ENCODE measurements at regions not wholly inside any gene's neighbourhood (a gene's known extent, or its start where the extent isn't known, plus 50 kb on each side); places are given as distances from the start of the nearest gene placed in this dataset.

DNA sequence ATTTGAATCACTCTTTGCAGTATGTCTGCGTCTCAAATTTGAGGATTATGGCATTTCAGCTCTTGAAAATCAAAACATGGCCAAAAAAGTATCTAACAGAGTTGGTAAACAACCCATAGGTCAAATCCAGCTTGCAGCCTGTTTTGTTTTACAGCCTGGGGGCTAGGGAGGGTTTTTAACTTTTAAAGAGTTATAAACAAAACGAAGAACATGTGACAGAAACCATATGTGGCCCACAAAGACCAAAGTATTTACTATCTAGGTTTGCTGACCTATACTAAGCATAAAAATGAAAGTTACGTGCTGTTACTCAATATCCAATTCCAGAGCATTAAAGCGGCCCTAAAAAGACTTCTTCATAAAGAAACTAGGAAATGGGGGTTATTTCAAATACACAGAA, 55.5 kb upstream of the STARD3NL start:
- no peak overlapping the region for H3K4me3 ChIP-seq (ENCODE audit: low read depth, low read length)
- Mint-ChIP-seq H3K9me3 (ENCODE audit: unreplicated experiment) (no peaks in the 10 kb centered on the region), H3K4me3 (ENCODE audit: unreplicated experiment) (no peak overlapping the region), H3K4me1 (ENCODE audit: low read depth, unreplicated experiment) (no peaks in the 10 kb centered on the region), H3K36me3 (ENCODE audit: insufficient read depth, unreplicated experiment) (no peaks in the 10 kb centered on the region), H3K27ac (ENCODE audit: unreplicated experiment) (no peak overlapping the region), H3K27me3 (ENCODE audit: insufficient read depth, unreplicated experiment) (peaks cover 4% of the 10 kb centered on the region)
- H3K36me3 ChIP-seq (ENCODE audit: control insufficient read depth, insufficient read depth, low read length), result no peaks in the 10 kb centered on the region
- no TSS peak for BruUV-seq (replicated peaks)
- no peaks in the 10 kb centered on the region for H3K27me3 ChIP-seq (replicated peaks; ENCODE audit: control insufficient read depth, insufficient read depth, low read length)
- ChIA-PET POLR2A (no interaction called here), CTCF (no interaction called here)
- no peak for DNase-seq
- no peaks in the 10 kb centered on the region for H3K4me1 ChIP-seq
- H3K9me3 ChIP-seq, result no peaks in the 10 kb centered on the region
- TF ChIP-seq, protein P1, sequence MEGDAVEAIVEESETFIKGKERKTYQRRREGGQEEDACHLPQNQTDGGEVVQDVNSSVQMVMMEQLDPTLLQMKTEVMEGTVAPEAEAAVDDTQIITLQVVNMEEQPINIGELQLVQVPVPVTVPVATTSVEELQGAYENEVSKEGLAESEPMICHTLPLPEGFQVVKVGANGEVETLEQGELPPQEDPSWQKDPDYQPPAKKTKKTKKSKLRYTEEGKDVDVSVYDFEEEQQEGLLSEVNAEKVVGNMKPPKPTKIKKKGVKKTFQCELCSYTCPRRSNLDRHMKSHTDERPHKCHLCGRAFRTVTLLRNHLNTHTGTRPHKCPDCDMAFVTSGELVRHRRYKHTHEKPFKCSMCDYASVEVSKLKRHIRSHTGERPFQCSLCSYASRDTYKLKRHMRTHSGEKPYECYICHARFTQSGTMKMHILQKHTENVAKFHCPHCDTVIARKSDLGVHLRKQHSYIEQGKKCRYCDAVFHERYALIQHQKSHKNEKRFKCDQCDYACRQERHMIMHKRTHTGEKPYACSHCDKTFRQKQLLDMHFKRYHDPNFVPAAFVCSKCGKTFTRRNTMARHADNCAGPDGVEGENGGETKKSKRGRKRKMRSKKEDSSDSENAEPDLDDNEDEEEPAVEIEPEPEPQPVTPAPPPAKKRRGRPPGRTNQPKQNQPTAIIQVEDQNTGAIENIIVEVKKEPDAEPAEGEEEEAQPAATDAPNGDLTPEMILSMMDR (IDR thresholded peaks at IDR 0.05; ENCODE audit: insufficient read depth in 1 of 2, low read depth in 1 of 2, low read length in 1 of 2, severe bottlenecking in 1 of 2, unreplicated experiment in 1 of 2), result no peak
- intact Hi-C loops (cut with micrococcal nuclease; ENCODE audit: unreplicated experiment), result no loop called here

DNA sequence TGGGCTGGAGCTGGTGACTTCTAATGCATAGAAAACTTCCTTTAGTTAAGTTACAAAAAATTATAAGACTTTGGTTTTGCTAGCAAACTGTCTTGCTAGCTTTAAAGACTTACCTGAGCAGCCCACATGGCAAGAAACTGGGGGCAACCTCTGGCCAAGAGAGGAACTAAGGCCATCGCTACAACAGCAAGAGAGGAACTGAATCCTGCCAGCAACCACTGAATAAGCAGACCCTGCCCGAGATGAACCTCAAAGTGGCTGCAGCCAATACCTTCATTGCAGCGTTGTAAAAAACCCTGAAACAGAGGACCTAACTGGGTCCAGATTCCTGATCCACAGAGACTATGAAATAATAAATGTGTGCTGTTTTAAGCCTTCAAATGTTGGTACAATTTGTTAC, 54.6 kb upstream of the STARD3NL start:
- no peaks in the 10 kb centered on the region for H3K4me1 ChIP-seq
- H3K27me3 ChIP-seq (replicated peaks; ENCODE audit: control insufficient read depth, insufficient read depth, low read length), result no peaks in the 10 kb centered on the region
- ChIA-PET POLR2A (no interaction called here), CTCF (no interaction called here)
- intact Hi-C loops (cut with micrococcal nuclease; ENCODE audit: unreplicated experiment), result no loop called here
- Mint-ChIP-seq H3K4me3 (ENCODE audit: unreplicated experiment) (no peak overlapping the region), H3K27me3 (ENCODE audit: insufficient read depth, unreplicated experiment) (peaks cover 8% of the 10 kb centered on the region), H3K36me3 (ENCODE audit: insufficient read depth, unreplicated experiment) (no peaks in the 10 kb centered on the region), H3K27ac (ENCODE audit: unreplicated experiment) (no peak overlapping the region), H3K4me1 (ENCODE audit: low read depth, unreplicated experiment) (no peaks in the 10 kb centered on the region), H3K9me3 (ENCODE audit: unreplicated experiment) (no peaks in the 10 kb centered on the region)
- BruUV-seq (replicated peaks), result no TSS peak
- no peaks in the 10 kb centered on the region for H3K36me3 ChIP-seq (ENCODE audit: control insufficient read depth, insufficient read depth, low read length)
- DNase-seq, result no peak
- no peaks in the 10 kb centered on the region for H3K9me3 ChIP-seq
- TF ChIP-seq, protein P1 (IDR thresholded peaks at IDR 0.05; ENCODE audit: insufficient read depth in 1 of 2, low read depth in 1 of 2, low read length in 1 of 2, severe bottlenecking in 1 of 2, unreplicated experiment in 1 of 2), result no peak
- H3K4me3 ChIP-seq (ENCODE audit: low read depth, low read length), result no peak overlapping the region

DNA sequence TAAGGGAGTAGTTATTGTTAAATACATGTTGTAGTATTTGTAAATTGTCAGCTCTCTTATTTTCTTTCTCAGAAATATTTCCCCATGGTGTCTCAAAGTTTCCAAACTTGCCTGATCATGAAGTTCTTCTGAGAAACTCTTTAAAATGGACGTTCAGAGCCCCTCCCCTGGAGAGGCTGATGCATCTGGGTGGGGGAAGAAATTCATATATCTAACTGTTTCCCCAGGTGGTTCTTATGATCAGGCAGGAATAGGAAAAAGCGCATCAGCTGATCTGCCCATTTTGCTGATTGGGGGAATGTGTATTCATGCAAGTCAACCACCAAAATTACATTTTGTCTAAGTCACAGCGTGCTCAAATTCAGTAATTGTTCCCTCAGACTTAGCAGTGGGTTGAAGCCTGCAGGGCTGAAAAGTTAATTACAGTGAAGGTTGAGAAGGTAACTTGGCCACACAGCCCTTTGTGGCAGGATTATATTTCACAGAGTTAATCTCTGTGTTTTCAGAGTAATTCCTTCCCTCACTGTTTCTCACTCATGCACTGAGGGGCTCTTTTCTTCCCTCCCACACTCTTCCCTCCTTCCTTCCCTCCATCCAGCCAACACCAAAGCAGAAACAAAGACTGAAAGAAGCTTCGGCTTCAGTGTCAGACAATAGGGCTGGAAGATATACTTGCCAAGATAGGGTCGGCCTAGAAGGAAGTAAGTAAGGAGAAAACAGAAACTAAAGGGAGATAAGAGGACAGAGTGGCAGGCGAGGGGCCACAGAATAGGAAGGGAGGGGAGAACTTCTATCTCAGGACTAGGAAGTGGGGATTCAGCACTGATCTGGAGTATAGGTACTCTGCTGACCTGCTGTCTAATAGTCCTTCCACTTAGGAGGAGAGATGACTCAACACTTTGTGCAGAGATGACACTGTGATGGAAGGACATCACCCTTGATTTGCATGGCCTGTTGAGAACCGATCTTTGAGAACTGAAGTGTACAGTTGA, 50.5 kb upstream of the STARD3NL start:
- TF ChIP-seq, protein P1 (IDR thresholded peaks at IDR 0.05; ENCODE audit: insufficient read depth in 1 of 2, low read depth in 1 of 2, low read length in 1 of 2, severe bottlenecking in 1 of 2, unreplicated experiment in 1 of 2), result no peak
- intact Hi-C loops (cut with micrococcal nuclease; ENCODE audit: unreplicated experiment), result no loop called here
- Histone ChIP-seq H3K36me3 (ENCODE audit: control insufficient read depth, insufficient read depth, low read length) (no peaks in the 10 kb centered on the region), H3K4me1 (no peaks in the 10 kb centered on the region), H3K27me3 (replicated peaks; ENCODE audit: control insufficient read depth, insufficient read depth, low read length) (no peaks in the 10 kb centered on the region), H3K9me3 (no peaks in the 10 kb centered on the region), H3K4me3 (ENCODE audit: low read depth, low read length) (no peak overlapping the region)
- Mint-ChIP-seq H3K36me3 (ENCODE audit: insufficient read depth, unreplicated experiment) (no peaks in the 10 kb centered on the region), H3K9me3 (ENCODE audit: unreplicated experiment) (no peaks in the 10 kb centered on the region), H3K4me3 (ENCODE audit: unreplicated experiment) (no peak overlapping the region), H3K27ac (ENCODE audit: unreplicated experiment) (no peak overlapping the region), H3K27me3 (ENCODE audit: insufficient read depth, unreplicated experiment) (peaks cover 15% of the 10 kb centered on the region), H3K4me1 (ENCODE audit: low read depth, unreplicated experiment) (no peaks in the 10 kb centered on the region)
- DNase-seq, result no peak
- no TSS peak for BruUV-seq (replicated peaks)
- ChIA-PET CTCF (no interaction called here), POLR2A (no interaction called here)

All from Caco-2 (cell line).